Uterus (tissue), 3 donors: ENCODE measurements at regions not wholly inside any gene's neighbourhood (a gene's known extent, or its start where the extent isn't known, plus 50 kb on each side); places are given as distances from the start of the nearest gene placed in this dataset.

Source experiments
- DNase-seq, 2 donors: peaks; one replicate each; pipeline ENCODE4 v3.0.0-alpha.2; 2019 to 2020
- H3K27ac ChIP-seq, 2 donors: fragments of 200-600 bp; sonication (generic); 1 replicate in 1 of 2; 2 replicates in 1 of 2; pipeline ENCODE4 v1.5.1; 2016 to 2018
- H3K27me3 ChIP-seq, 2 donors: fragments of 200-600 bp; sonication (generic); one replicate each; pipeline ENCODE4 v1.5.1; 2018 to 2019; ENCODE audit warnings: control low read depth in 1 of 2
- H3K36me3 ChIP-seq, 2 donors: fragments of 200-600 bp; sonication (generic); one replicate each; pipeline ENCODE4 v1.5.1; 2019; ENCODE audit warnings: control low read depth in 1 of 2
- H3K4me1 ChIP-seq, 2 donors: fragments of 200-600 bp; sonication (generic); one replicate each; pipeline ENCODE4 v1.5.1; 2018 to 2019; ENCODE audit warnings: control low read depth in 1 of 2
- H3K4me3 ChIP-seq, 2 donors: fragments of 200-600 bp; sonication (generic); 1 replicate in 1 of 2; 2 replicates in 1 of 2; pipeline ENCODE4 v1.5.1; 2018 to 2019; ENCODE audit warnings: mild to moderate bottlenecking in 1 of 2
- H3K9me3 ChIP-seq, 2 donors: fragments of 200-600 bp; sonication (generic); one replicate each; pipeline ENCODE4 v1.5.1; 2019; ENCODE audit warnings: control low read depth in 1 of 2
- POLR2A ChIP-seq, 2 donors: fragments of 450-650 bp; IDR thresholded peaks; one replicate each; pipeline ENCODE4 v1.6.1; 2016; ENCODE audit warnings: antibody characterized with exemption in 2 of 2, mild to moderate bottlenecking in 1 of 2, moderate library complexity in 1 of 2
- intact Hi-C: fragments of 100-400 bp; cut with DNase I; formaldehyde crosslinking; loops from one replicate; pipeline ENCODE4 v1.15.1; 2023; ENCODE audit warnings: low total_unique reads
- TF ChIP-seq, protein P1 (sequence below), 4 experiments: fragments of 200-600 bp in 2 of 4; fragments of 450-650 bp in 2 of 4; sonication (generic) in 2 of 4; IDR thresholded peaks; one replicate each; pipeline ENCODE4 v1.5.1; 2016 to 2019; ENCODE audit warnings: antibody characterized with exemption in 4 of 4, mild to moderate bottlenecking in 2 of 4, moderate library complexity in 1 of 4
- donor health status: DM: yes; HTN: yes; CAD: no.

GRCh38 chr1:98081944-98082343 is 161.1 kb upstream of the DPYD start:
- no peaks in the 10 kb centered on the region for H3K4me1 ChIP-seq
- H3K36me3 ChIP-seq = no peaks in the 10 kb centered on the region
- H3K27ac ChIP-seq = no peak overlapping the region
- TF ChIP-seq, protein P1, sequence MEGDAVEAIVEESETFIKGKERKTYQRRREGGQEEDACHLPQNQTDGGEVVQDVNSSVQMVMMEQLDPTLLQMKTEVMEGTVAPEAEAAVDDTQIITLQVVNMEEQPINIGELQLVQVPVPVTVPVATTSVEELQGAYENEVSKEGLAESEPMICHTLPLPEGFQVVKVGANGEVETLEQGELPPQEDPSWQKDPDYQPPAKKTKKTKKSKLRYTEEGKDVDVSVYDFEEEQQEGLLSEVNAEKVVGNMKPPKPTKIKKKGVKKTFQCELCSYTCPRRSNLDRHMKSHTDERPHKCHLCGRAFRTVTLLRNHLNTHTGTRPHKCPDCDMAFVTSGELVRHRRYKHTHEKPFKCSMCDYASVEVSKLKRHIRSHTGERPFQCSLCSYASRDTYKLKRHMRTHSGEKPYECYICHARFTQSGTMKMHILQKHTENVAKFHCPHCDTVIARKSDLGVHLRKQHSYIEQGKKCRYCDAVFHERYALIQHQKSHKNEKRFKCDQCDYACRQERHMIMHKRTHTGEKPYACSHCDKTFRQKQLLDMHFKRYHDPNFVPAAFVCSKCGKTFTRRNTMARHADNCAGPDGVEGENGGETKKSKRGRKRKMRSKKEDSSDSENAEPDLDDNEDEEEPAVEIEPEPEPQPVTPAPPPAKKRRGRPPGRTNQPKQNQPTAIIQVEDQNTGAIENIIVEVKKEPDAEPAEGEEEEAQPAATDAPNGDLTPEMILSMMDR (IDR thresholded peaks at IDR 0.05) = no peak
- TF ChIP-seq POLR2A (IDR thresholded peaks at IDR 0.05) = no peak
- intact Hi-C loops = no loop called here
- H3K9me3 ChIP-seq = no peaks in the 10 kb centered on the region
- no peaks in the 10 kb centered on the region for H3K27me3 ChIP-seq
- H3K4me3 ChIP-seq = no peak overlapping the region
- DNase-seq = no peak

GRCh38 chr1:98078596-98078995 is 157.8 kb upstream of the DPYD start:
- no peaks in the 10 kb centered on the region for H3K4me1 ChIP-seq
- no peaks in the 10 kb centered on the region for H3K27me3 ChIP-seq
- no peaks in the 10 kb centered on the region for H3K36me3 ChIP-seq
- H3K9me3 ChIP-seq = no peaks in the 10 kb centered on the region
- intact Hi-C loops = no loop called here
- no peak overlapping the region for H3K4me3 ChIP-seq
- DNase-seq = no peak
- TF ChIP-seq, protein P1 (IDR thresholded peaks at IDR 0.05) = no peak
- TF ChIP-seq POLR2A (IDR thresholded peaks at IDR 0.05) = no peak
- no peak overlapping the region for H3K27ac ChIP-seq

GRCh38 chr1:98077691-98078090 is 156.9 kb upstream of the DPYD start:
- H3K9me3 ChIP-seq = no peaks in the 10 kb centered on the region
- no peak overlapping the region for H3K27ac ChIP-seq
- TF ChIP-seq, protein P1 (IDR thresholded peaks at IDR 0.05) = no peak
- no peak for TF ChIP-seq POLR2A (IDR thresholded peaks at IDR 0.05)
- H3K4me3 ChIP-seq = no peak overlapping the region
- intact Hi-C loops = no loop called here
- DNase-seq = no peak
- H3K27me3 ChIP-seq = no peaks in the 10 kb centered on the region
- no peaks in the 10 kb centered on the region for H3K4me1 ChIP-seq
- no peaks in the 10 kb centered on the region for H3K36me3 ChIP-seq

DNA sequence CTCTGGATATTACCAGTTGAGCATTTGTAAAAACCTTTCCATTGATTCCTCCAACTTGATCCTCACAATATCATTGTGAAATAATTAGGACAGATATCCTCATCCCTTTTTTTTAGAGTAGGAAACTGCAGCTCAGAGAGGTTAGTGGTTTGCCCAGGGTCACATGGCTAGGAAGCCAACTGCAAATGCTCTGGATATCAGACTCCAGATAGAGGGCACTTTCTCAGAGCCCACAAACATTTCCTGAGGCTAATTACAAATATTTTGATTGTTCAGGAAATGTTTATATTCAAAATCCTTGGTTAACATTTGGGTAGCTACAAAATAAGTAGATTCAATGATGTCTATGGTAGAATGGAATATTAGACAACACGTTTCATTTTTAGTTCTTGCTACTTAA is 154.8 kb upstream of the DPYD start:
- Histone ChIP-seq H3K36me3 (no peaks in the 10 kb centered on the region), H3K4me1 (no peaks in the 10 kb centered on the region), H3K27me3 (no peaks in the 10 kb centered on the region), H3K4me3 (no peak overlapping the region), H3K9me3 (no peaks in the 10 kb centered on the region), H3K27ac (no peak overlapping the region)
- TF ChIP-seq, protein P1 (IDR thresholded peaks at IDR 0.05) = no peak
- TF ChIP-seq POLR2A (IDR thresholded peaks at IDR 0.05) = no peak
- DNase-seq = no peak
- intact Hi-C loops = no loop called here

DNA sequence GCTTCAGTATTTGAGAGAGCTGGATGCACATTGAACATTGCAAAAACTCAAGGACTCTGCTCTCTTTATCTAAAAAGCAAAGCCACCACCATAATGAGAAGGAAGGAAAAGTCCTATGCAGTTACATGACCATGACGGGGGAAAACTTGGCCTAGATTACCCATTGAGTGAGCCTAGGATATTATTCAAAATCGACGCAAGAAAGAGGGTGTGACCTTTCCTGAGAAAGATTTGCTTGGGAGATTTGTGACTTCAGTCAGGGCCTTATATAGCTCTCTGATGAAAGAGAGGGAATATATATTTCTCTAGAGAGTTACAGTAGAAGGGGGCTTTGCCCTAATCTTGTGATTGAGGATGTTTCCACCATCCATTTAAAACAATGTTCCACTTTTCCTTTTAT is 153.0 kb upstream of the DPYD start:
- intact Hi-C loops = no loop called here
- no peak for DNase-seq
- TF ChIP-seq, protein P1 (IDR thresholded peaks at IDR 0.05) = no peak
- no peak for TF ChIP-seq POLR2A (IDR thresholded peaks at IDR 0.05)
- Histone ChIP-seq H3K4me1 (no peaks in the 10 kb centered on the region), H3K4me3 (no peak overlapping the region), H3K27me3 (no peaks in the 10 kb centered on the region), H3K9me3 (no peaks in the 10 kb centered on the region), H3K36me3 (no peaks in the 10 kb centered on the region), H3K27ac (no peak overlapping the region)
